DND-41 (cell line): ENCODE measurements at regions not wholly inside any gene's neighbourhood (a gene's known extent, or its start where the extent isn't known, plus 50 kb on each side); places are given as distances from the start of the nearest gene placed in this dataset.

ENCODE experiments used
- EZH2 ChIP-seq: IDR thresholded peaks from 3 replicates; pipeline ENCODE4 v1.6.1; 2012; ENCODE audit warnings: borderline replicate concordance, low read depth, mild to moderate bottlenecking, moderate library complexity, low read length, inconsistent platforms; ENCODE audit not compliant: severe bottlenecking
- TF ChIP-seq, protein P1 (sequence below): IDR thresholded peaks from 2 replicates; pipeline ENCODE4 v1.5.1; 2012; ENCODE audit warnings: borderline replicate concordance, low read length, moderate library complexity, mild to moderate bottlenecking; ENCODE audit not compliant: poor library complexity, severe bottlenecking; ENCODE audit errors: extremely low read depth

DNA sequence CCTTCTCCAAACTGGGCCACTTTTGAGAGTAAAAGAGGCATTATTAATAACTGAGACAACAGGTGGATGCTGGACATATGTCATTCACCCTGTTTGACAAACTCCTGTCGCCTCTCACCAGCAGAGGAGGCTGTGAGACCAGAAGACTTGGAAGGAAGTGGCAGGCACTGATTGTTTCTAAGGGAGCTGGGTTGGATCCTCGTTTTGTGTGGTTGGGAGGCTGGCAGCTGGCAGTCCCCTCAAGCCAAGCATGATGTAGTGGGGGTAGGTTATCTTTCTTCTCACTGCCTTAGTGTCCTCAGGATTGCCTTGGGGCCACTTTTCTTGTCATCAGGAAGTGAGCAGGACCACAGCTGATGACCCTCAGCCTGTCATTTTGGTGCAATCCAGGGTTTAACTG, 86.5 kb upstream of the KCNJ15 start:
- TF ChIP-seq, protein P1, sequence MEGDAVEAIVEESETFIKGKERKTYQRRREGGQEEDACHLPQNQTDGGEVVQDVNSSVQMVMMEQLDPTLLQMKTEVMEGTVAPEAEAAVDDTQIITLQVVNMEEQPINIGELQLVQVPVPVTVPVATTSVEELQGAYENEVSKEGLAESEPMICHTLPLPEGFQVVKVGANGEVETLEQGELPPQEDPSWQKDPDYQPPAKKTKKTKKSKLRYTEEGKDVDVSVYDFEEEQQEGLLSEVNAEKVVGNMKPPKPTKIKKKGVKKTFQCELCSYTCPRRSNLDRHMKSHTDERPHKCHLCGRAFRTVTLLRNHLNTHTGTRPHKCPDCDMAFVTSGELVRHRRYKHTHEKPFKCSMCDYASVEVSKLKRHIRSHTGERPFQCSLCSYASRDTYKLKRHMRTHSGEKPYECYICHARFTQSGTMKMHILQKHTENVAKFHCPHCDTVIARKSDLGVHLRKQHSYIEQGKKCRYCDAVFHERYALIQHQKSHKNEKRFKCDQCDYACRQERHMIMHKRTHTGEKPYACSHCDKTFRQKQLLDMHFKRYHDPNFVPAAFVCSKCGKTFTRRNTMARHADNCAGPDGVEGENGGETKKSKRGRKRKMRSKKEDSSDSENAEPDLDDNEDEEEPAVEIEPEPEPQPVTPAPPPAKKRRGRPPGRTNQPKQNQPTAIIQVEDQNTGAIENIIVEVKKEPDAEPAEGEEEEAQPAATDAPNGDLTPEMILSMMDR: peak; percentile 39
- no peak for TF ChIP-seq EZH2
